Tibial artery (tissue), 4 donors: ENCODE measurements at regions not wholly inside any gene's neighbourhood (a gene's known extent, or its start where the extent isn't known, plus 50 kb on each side); places are given as distances from the start of the nearest gene placed in this dataset.

ENCODE experiments used
- DNase-seq, 2 donors: peaks; one replicate each; pipeline ENCODE4 v3.0.0-alpha.2; 2019
- H3K27ac ChIP-seq, 2 donors: fragments of 200-600 bp; sonication (generic) in 1 of 2; 1 replicate in 1 of 2; 2 replicates in 1 of 2; pipeline ENCODE4 v1.5.1; 2018 to 2019; ENCODE audit warnings: mild to moderate bottlenecking in 1 of 2
- H3K27me3 ChIP-seq, 2 donors: fragments of 200-600 bp; sonication (generic) in 1 of 2; one replicate each; pipeline versions ENCODE4 v1.5.1 to v1.6.0; 2016 to 2019
- H3K36me3 ChIP-seq, 3 donors: fragments of 200-600 bp; sonication (generic) in 2 of 3; one replicate each; pipeline ENCODE4 v1.5.1; 2016 to 2019; ENCODE audit warnings: mild to moderate bottlenecking in 2 of 3
- H3K4me1 ChIP-seq, 4 donors: fragments of 200-600 bp; sonication (generic) in 2 of 4; 1 replicate in 3 of 4; 2 replicates in 1 of 4; pipeline ENCODE4 v1.5.1; 2016 to 2019
- H3K4me3 ChIP-seq, 2 donors: fragments of 200-600 bp; sonication (generic) in 1 of 2; 1 replicate in 1 of 2; 2 replicates in 1 of 2; pipeline ENCODE4 v1.5.1; 2018 to 2019; ENCODE audit warnings: mild to moderate bottlenecking in 2 of 2
- H3K9me3 ChIP-seq, 3 donors: fragments of 200-600 bp; sonication (generic) in 1 of 3; one replicate each; pipeline ENCODE4 v1.5.1; 2016 to 2019
- CTCF ChIP-seq, 2 experiments: fragments of 200-600 bp in 1 of 2; fragments of 450-650 bp in 1 of 2; IDR thresholded peaks; one replicate each; pipeline ENCODE4 v1.5.1; 2017 to 2019; ENCODE audit warnings: antibody characterized with exemption in 2 of 2, mild to moderate bottlenecking in 1 of 2, moderate library complexity in 1 of 2
- intact Hi-C: fragments of 100-400 bp; cut with DNase I; formaldehyde crosslinking; loops from one replicate; pipeline ENCODE4 v1.15.0; 2023; ENCODE audit warnings: low total_unique reads

DNA sequence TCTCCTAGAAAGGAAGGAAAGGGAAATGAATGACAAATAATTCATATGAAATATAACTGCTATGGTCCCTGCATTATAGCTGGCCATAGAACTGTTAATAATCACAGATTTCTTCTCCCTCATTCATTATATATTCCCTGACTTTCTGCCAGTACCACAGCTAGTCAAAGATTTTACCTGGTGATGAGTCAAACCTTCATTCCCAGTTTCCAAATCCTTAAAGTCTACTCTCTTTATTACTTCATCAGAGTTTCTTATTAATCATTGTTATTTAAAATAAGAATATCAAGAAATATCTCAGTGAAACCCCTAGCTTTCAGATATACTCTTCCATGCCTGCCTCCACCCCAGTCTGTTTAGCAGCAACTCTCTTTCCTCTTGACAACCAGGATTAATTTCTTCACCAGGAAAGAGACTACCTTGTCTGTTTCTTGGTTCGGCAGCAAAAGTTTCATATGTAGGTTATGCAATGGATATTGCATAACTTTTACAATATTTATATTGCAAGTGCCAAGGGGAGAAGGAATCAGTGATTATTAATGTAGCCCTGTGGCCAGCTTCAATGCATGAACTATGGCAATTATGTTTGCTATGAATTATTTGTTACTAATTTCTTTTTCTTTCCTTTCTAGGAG lies 533.8 kb downstream of the FBXO15 start:
- Histone ChIP-seq H3K27me3 (no peaks in the 10 kb centered on the region), H3K9me3 (no peaks in the 10 kb centered on the region), H3K4me3 (no peak overlapping the region), H3K4me1 (no peaks in the 10 kb centered on the region), H3K36me3 (no peaks in the 10 kb centered on the region), H3K27ac (no peak overlapping the region)
- no peak for DNase-seq
- no peak for TF ChIP-seq CTCF (IDR thresholded peaks at IDR 0.05)
- intact Hi-C loops: no loop called here

GRCh38 chr18:73597832-73598615 lies 549.6 kb downstream of the FBXO15 start:
- DNase-seq: no peak
- Histone ChIP-seq H3K4me3 (no peak overlapping the region), H3K9me3 (no peaks in the 10 kb centered on the region), H3K4me1 (no peaks in the 10 kb centered on the region), H3K27ac (no peak overlapping the region), H3K27me3 (no peaks in the 10 kb centered on the region), H3K36me3 (no peaks in the 10 kb centered on the region)
- no peak for TF ChIP-seq CTCF (IDR thresholded peaks at IDR 0.05)
- intact Hi-C loops: no loop called here

DNA sequence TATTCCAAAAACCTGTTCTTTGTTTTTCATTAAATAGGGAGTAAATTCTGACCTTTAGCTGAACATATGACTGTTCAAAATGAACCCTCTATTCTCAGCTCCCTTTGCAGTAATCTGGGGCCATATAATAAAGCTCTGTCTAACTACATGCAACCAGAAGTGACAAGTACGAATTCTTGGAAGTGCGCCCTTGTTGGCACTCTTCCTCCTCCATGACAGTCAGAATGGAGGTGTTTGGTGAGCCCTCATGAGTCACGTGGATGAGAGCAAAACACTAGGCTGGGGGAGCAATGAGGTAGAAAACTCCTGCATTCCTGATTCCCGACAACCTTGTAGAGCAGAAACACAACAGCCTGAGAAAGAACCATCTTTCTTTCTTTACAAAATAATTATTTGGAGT lies 552.9 kb downstream of the FBXO15 start:
- no peak for DNase-seq
- no peaks in the 10 kb centered on the region for H3K4me1 ChIP-seq
- H3K4me3 ChIP-seq: no peak overlapping the region
- no peaks in the 10 kb centered on the region for H3K27me3 ChIP-seq
- intact Hi-C loops: no loop called here
- no peak overlapping the region for H3K27ac ChIP-seq
- no peak for TF ChIP-seq CTCF (IDR thresholded peaks at IDR 0.05)
- no peaks in the 10 kb centered on the region for H3K36me3 ChIP-seq
- no peaks in the 10 kb centered on the region for H3K9me3 ChIP-seq

- Histone ChIP-seq H3K4me3 (no peak overlapping the region), H3K9me3 (no peaks in the 10 kb centered on the region), H3K27me3 (no peaks in the 10 kb centered on the region), H3K27ac (no peak overlapping the region), H3K36me3 (no peaks in the 10 kb centered on the region), H3K4me1 (no peaks in the 10 kb centered on the region)
- no peak for TF ChIP-seq CTCF (IDR thresholded peaks at IDR 0.05)
- no peak for DNase-seq
- intact Hi-C loops: no loop called here
Measured at GRCh38 chr18:73593207-73593606, 554.4 kb downstream of the FBXO15 start.

- H3K36me3 ChIP-seq: no peaks in the 10 kb centered on the region
- H3K9me3 ChIP-seq: no peaks in the 10 kb centered on the region
- H3K4me1 ChIP-seq: no peaks in the 10 kb centered on the region
- no peak for TF ChIP-seq CTCF (IDR thresholded peaks at IDR 0.05)
- H3K27me3 ChIP-seq: no peaks in the 10 kb centered on the region
- no peak overlapping the region for H3K4me3 ChIP-seq
- intact Hi-C loops: no loop called here
- H3K27ac ChIP-seq: no peak overlapping the region
- no peak for DNase-seq
Measured at GRCh38 chr18:73590950-73591349, 556.7 kb downstream of the FBXO15 start.
